Panc1 (cell line): ENCODE measurements at regions not wholly inside any gene's neighbourhood (a gene's known extent, or its start where the extent isn't known, plus 50 kb on each side); places are given as distances from the start of the nearest gene placed in this dataset.

Experiments
- ATAC-seq: fragments of 200-7000 bp; cut with Tn5 transposase; 2 replicates; pipeline ENCODE4 v1.9.1; 2020; ENCODE audit warnings: mild to moderate bottlenecking, moderate library complexity
- BruUV-seq: library from RNA; stranded (reverse); fragments of 400-500 nt; replicated peaks from 2 replicates; lab custom pipeline; 2021; lab: Mats Ljungman, UMichigan
- CTCF ChIA-PET: fragments of 300-600 bp; sonication (Branson Sonifier 250); formaldehyde crosslinking; loops from one replicate; lab custom pipeline; 2022; ENCODE audit warnings: antibody characterized with exemption; lab: Charles Lee
- POLR2A ChIA-PET: fragments of 300-600 bp; sonication (Branson Sonifier 250); formaldehyde crosslinking; loops from one replicate; lab custom pipeline; 2022; ENCODE audit warnings: antibody characterized with exemption; lab: Charles Lee
- DNase-seq: peaks from one replicate; pipeline ENCODE4 v3.0.0-alpha.2; 2010; ENCODE audit warnings: low read depth, low spot score
- H3K27ac ChIP-seq: 2 replicates; pipeline ENCODE4 v1.5.1; 2011; ENCODE audit warnings: mild to moderate bottlenecking, low read length, inconsistent platforms
- H3K27me3 ChIP-seq: fragments of 200-500 bp; sonication (Bioruptor generic); 2 replicates; pipeline ENCODE4 v1.6.0; 2014; ENCODE audit warnings: low read length, inconsistent platforms; ENCODE audit not compliant: control insufficient read depth, insufficient read depth
- H3K36me3 ChIP-seq: fragments of 200-500 bp; sonication (Bioruptor generic); 2 replicates; pipeline ENCODE4 v1.5.1; 2014; ENCODE audit warnings: inconsistent platforms, mild to moderate bottlenecking, low read length, moderate library complexity; ENCODE audit not compliant: control insufficient read depth, insufficient read depth
- H3K4me1 ChIP-seq: 2 replicates; pipeline ENCODE4 v1.5.1; 2011; ENCODE audit warnings: inconsistent platforms, mild to moderate bottlenecking, low read length, moderate library complexity; ENCODE audit not compliant: control insufficient read depth, insufficient read depth
- H3K4me3 ChIP-seq, 2 experiments: 2 replicates each; pipeline ENCODE4 v1.5.1; 2011 to 2012; ENCODE audit warnings: low read depth in 2 of 2, low read length in 2 of 2, mild to moderate bottlenecking in 2 of 2, inconsistent platforms in 1 of 2, moderate library complexity in 1 of 2
- H3K9me3 ChIP-seq: fragments of 200-500 bp; sonication (Bioruptor generic); 2 replicates; pipeline ENCODE4 v1.5.1; 2014; ENCODE audit warnings: low read depth, mild to moderate bottlenecking, inconsistent platforms, low read length, moderate library complexity; ENCODE audit not compliant: control insufficient read depth, insufficient read depth
- POLR2AphosphoS5 ChIP-seq: IDR thresholded peaks from 2 replicates; pipeline ENCODE4 v1.6.1; 2012; ENCODE audit warnings: mild to moderate bottlenecking, low read depth, low read length, moderate library complexity
- REST ChIP-seq, 2 experiments: IDR thresholded peaks; 2 replicates each; pipeline ENCODE4 v1.6.1; 2011 to 2012; ENCODE audit warnings: low read depth in 2 of 2, control low read depth in 1 of 2, low read length in 1 of 2, mild to moderate bottlenecking in 1 of 2, moderate library complexity in 1 of 2; ENCODE audit not compliant: insufficient read depth in 1 of 2
- SIN3A ChIP-seq: IDR thresholded peaks from 2 replicates; pipeline ENCODE4 v1.6.1; 2012; ENCODE audit warnings: low read depth, mild to moderate bottlenecking, low read length, moderate library complexity, borderline replicate concordance; ENCODE audit not compliant: insufficient read depth
- TCF7L2 ChIP-seq: IDR thresholded peaks from 2 replicates; pipeline ENCODE4 v1.6.1; 2011; ENCODE audit warnings: mild to moderate bottlenecking, low read depth, low read length, inconsistent platforms
- in situ Hi-C: cut with HindIII; loops from 2 replicates; pipeline ENCODE4 v1.10.0; 2016; ENCODE audit warnings: low sequenced_read_pairs, low pct_unique_long_range_greater_than_20kb
- intact Hi-C: fragments of 100-400 bp; cut with micrococcal nuclease; formaldehyde crosslinking; loops from one replicate; pipeline ENCODE4 v1.10.0; 2022; ENCODE audit not compliant: unreplicated experiment
- TF ChIP-seq, protein P1 (sequence below): fragments of 450-650 bp; IDR thresholded peaks from 2 replicates; pipeline ENCODE4 v1.5.1; 2017; ENCODE audit warnings: mild to moderate bottlenecking

GRCh38 chr14:88983755-88984154 is 159.3 kb downstream of the TTC8 start:
- intact Hi-C loops: no loop called here
- Histone ChIP-seq H3K4me3 (no peak overlapping the region), H3K27me3 (no peaks in the 10 kb centered on the region), H3K4me1 (no peaks in the 10 kb centered on the region), H3K9me3 (no peaks in the 10 kb centered on the region), H3K36me3 (no peaks in the 10 kb centered on the region), H3K27ac (no peak overlapping the region)
- no peak for TF ChIP-seq SIN3A
- TF ChIP-seq, protein P1, sequence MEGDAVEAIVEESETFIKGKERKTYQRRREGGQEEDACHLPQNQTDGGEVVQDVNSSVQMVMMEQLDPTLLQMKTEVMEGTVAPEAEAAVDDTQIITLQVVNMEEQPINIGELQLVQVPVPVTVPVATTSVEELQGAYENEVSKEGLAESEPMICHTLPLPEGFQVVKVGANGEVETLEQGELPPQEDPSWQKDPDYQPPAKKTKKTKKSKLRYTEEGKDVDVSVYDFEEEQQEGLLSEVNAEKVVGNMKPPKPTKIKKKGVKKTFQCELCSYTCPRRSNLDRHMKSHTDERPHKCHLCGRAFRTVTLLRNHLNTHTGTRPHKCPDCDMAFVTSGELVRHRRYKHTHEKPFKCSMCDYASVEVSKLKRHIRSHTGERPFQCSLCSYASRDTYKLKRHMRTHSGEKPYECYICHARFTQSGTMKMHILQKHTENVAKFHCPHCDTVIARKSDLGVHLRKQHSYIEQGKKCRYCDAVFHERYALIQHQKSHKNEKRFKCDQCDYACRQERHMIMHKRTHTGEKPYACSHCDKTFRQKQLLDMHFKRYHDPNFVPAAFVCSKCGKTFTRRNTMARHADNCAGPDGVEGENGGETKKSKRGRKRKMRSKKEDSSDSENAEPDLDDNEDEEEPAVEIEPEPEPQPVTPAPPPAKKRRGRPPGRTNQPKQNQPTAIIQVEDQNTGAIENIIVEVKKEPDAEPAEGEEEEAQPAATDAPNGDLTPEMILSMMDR: no peak
- TF ChIP-seq TCF7L2: no peak
- no peak for TF ChIP-seq POLR2AphosphoS5
- POLR2A ChIA-PET: no interaction called here
- DNase-seq: no peak
- no TSS peak for BruUV-seq
- in situ Hi-C loops: no loop called here
- ATAC-seq: no peak
- CTCF ChIA-PET: no interaction called here

DNA sequence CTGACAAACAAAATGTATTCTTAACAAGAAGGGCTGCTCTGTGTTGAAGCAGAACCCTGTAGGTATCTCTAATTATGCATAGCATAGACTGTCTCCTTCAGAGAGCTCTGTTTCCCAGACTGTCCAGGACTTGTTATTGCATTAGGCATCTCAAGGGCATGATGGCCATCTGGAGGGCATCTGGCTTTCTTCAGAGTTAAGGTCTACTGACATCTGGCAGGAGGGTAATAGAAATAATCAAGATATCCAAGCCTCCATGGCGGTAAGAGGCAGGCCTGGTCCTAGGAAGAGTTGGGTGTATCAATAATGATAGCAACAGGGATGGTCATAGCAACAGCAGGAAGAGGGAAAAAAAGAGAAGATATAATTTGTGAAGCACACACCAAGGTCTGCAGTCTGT is 161.2 kb downstream of the TTC8 start:
- Histone ChIP-seq H3K36me3 (no peaks in the 10 kb centered on the region), H3K4me1 (no peaks in the 10 kb centered on the region), H3K9me3 (no peaks in the 10 kb centered on the region), H3K4me3 (no peak overlapping the region), H3K27ac (no peak overlapping the region), H3K27me3 (no peaks in the 10 kb centered on the region)
- CTCF ChIA-PET: no interaction called here
- BruUV-seq: no TSS peak
- intact Hi-C loops (no loop called here), in situ Hi-C loops (no loop called here)
- POLR2A ChIA-PET: no interaction called here
- ATAC-seq: no peak
- no peak for DNase-seq
- no peak for TF ChIP-seq SIN3A
- TF ChIP-seq POLR2AphosphoS5: no peak
- TF ChIP-seq, protein P1: no peak
- no peak for TF ChIP-seq TCF7L2
- no peak for TF ChIP-seq REST (IDR thresholded peaks at IDR 0.05; ENCODE audit: insufficient read depth in 1 of 2, low read depth in 2 of 2, low read length in 1 of 2)
